Stimulated activated CD8-positive, alpha-beta memory T cell treated with anti-CD3 and anti-CD28 coated beads, Interleukin-12 subunit alpha, Interleukin-12 subunit beta, amount 100 ng/mL, for 4 hours (primary cell): ENCODE measurements at regions not wholly inside any gene's neighbourhood (a gene's known extent, or its start where the extent isn't known, plus 50 kb on each side); places are given as distances from the start of the nearest gene placed in this dataset.

ENCODE experiments used
- DNase-seq: peaks from one replicate; pipeline ENCODE4 v3.0.0-alpha.2; 2020; ENCODE audit warnings: low read depth

GRCh38 chr2:143909577-143910353 is 610.2 kb downstream of the ZEB2 start:
- DNase-seq, result no peak

GRCh38 chr2:143908843-143909242 is 611.1 kb downstream of the ZEB2 start:
- no peak for DNase-seq

GRCh38 chr2:143907801-143908200 is 612.1 kb downstream of the ZEB2 start:
- no peak for DNase-seq

- no peak for DNase-seq
Measured at GRCh38 chr2:143906850-143907249, 613.1 kb downstream of the ZEB2 start.

- no peak for DNase-seq
Measured at GRCh38 chr2:143905587-143905986, 614.3 kb downstream of the ZEB2 start.

GRCh38 chr2:143903172-143903856 is 616.6 kb downstream of the ZEB2 start:
- DNase-seq, result no peak

- no peak for DNase-seq
Measured at GRCh38 chr2:143901185-143901842, 618.6 kb downstream of the ZEB2 start.

GRCh38 chr2:143899987-143900386 is 619.9 kb downstream of the ZEB2 start:
- no peak for DNase-seq

- no peak for DNase-seq
Measured at GRCh38 chr2:143893371-143893770, 626.5 kb downstream of the ZEB2 start.

GRCh38 chr2:143891879-143892308 is 628.0 kb downstream of the ZEB2 start:
- no peak for DNase-seq

GRCh38 chr2:143890798-143891197 is 629.1 kb downstream of the ZEB2 start:
- DNase-seq, result no peak

GRCh38 chr2:143889216-143889615 is 630.7 kb downstream of the ZEB2 start:
- no peak for DNase-seq

- no peak for DNase-seq
Measured at GRCh38 chr2:143885461-143885860, 634.5 kb downstream of the ZEB2 start.

- no peak for DNase-seq
Measured at GRCh38 chr2:143881246-143881645, 638.7 kb downstream of the ZEB2 start.

- DNase-seq, result no peak
Measured at GRCh38 chr2:143877876-143878530, 641.9 kb downstream of the ZEB2 start.

GRCh38 chr2:143877056-143877455 is 642.9 kb downstream of the ZEB2 start:
- DNase-seq, result no peak

- no peak for DNase-seq
Measured at GRCh38 chr2:143875295-143876233, 644.4 kb downstream of the ZEB2 start.

- DNase-seq, result no peak
Measured at GRCh38 chr2:143873886-143874285, 646.0 kb downstream of the ZEB2 start.

GRCh38 chr2:143870696-143871095 is 649.2 kb downstream of the ZEB2 start:
- no peak for DNase-seq

GRCh38 chr2:143856978-143857377 is 662.9 kb downstream of the ZEB2 start:
- DNase-seq, result no peak

GRCh38 chr2:143852759-143853158 is 667.2 kb downstream of the ZEB2 start:
- no peak for DNase-seq
